EL (cell line): ENCODE measurements at regions not wholly inside any gene's neighbourhood (a gene's known extent, or its start where the extent isn't known, plus 50 kb on each side); places are given as distances from the start of the nearest gene placed in this dataset.
"Not testable (repeated sequence)": the region's sequence is repeated elsewhere in the genome, so short reads cannot be mapped to it uniquely, and the experiment has no call there.

Source experiments
- DNase-seq: peaks from one replicate; pipeline ENCODE4 v3.0.0-alpha.2; 2016

- no peak for DNase-seq
These were observed 115.7 kb upstream of the KLHL1 start for GRCh38 chr13:70223911-70224310.

GRCh38 chr13:70222926-70223325 lies 114.7 kb upstream of the KLHL1 start:
- DNase-seq = no peak

GRCh38 chr13:70218618-70219017 lies 110.4 kb upstream of the KLHL1 start:
- DNase-seq = no peak

- not testable (repeated sequence) for DNase-seq
These were observed 100.7 kb upstream of the KLHL1 start for GRCh38 chr13:70208968-70209367.

DNA sequence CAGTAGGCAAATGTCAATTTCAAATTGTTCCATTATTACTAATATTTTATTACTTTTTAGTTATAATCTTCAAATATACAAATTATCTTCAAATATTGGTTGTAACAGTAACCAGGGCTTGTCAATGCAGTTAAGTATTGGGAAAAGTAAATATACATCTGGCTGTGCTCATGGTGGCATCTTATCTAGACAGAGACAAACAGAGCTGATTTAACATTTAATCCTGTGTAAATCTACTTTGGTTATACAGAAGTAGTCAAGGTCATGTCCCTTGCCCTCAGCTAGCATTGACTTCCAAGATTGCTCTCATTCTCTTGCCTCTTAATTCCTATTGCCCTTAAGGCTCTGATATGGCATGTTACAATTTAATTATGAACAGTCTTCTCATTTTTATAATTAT lies 98.4 kb upstream of the KLHL1 start:
- no peak for DNase-seq

GRCh38 chr13:70203661-70204229 lies 95.5 kb upstream of the KLHL1 start:
- DNase-seq = peak; percentile 0

- no peak for DNase-seq
These were observed 82.8 kb upstream of the KLHL1 start for GRCh38 chr13:70191034-70191433.

GRCh38 chr13:70189981-70190380 lies 81.7 kb upstream of the KLHL1 start:
- DNase-seq = no peak

DNA sequence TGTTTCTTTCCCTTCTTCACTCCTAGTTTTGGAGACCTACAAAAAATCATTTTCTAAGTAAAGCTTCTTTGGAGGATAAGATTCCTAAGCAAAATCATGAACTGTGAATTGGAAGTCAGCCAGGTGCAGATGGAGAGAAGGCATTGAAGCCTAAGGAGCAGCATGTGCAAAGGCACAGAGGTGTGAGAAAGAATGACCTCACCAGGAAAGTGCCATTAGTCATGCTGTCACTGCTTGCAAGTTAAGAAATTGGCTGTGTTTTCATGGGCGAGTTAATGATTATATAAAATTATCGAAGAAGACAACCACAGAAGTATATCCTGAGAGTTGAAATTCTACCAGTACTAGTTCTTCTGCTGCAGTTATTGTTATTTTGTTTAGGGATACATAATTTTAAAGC lies 80.3 kb upstream of the KLHL1 start:
- DNase-seq = no peak

GRCh38 chr13:70183041-70183440 lies 74.8 kb upstream of the KLHL1 start:
- DNase-seq = no peak
